K562 (cell line): ENCODE measurements at regions not wholly inside any gene's neighbourhood (a gene's known extent, or its start where the extent isn't known, plus 50 kb on each side); places are given as distances from the start of the nearest gene placed in this dataset.

Experiments
- ATAC-seq: fragments of 200-7000 bp; cut with Tn5 transposase; 3 replicates; pipeline ENCODE4 v1.9.1; 2020; ENCODE audit warnings: moderate library complexity
- BruUV-seq: library from RNA; stranded (reverse); fragments of 400-500 nt; replicated peaks from 2 replicates; lab custom pipeline; 2021; lab: Mats Ljungman, UMichigan
- CTCF ChIA-PET: fragments of 300-600 bp; formaldehyde crosslinking; extraction: SDS; loops from one replicate; lab custom pipeline; 2021; ENCODE audit warnings: low intra/inter-chr PET ratio; lab: Yijun Ruan, JAX
- POLR2A ChIA-PET: fragments of 300-600, 350-650 bp; sonication (Branson Sonifier 250); formaldehyde crosslinking; extraction: SDS; loops from one replicate; lab custom pipeline; 2021; ENCODE audit warnings: antibody characterized with exemption, inconsistent platforms; lab: Yijun Ruan, JAX
- DNase-seq, 4 experiments: peaks; one replicate each; pipeline versions ENCODE4 v3.0.0 to v3.0.0-alpha.2; 2011 to 2018; ENCODE audit warnings: low spot score in 3 of 4, mixed read lengths in 3 of 4; ENCODE audit errors: extremely low read depth in 1 of 4
- FAIRE-seq: peaks from 2 replicates; lab custom pipeline; 2011; peaks lifted over from hg19 to GRCh38; lab: Jason Lieb, UNC
- H2AFZ ChIP-seq: 2 replicates; pipeline ENCODE4 v1.6.0; 2011; ENCODE audit warnings: low read depth, low read length, control low read depth, inconsistent platforms
- H3K27ac ChIP-seq: fragments of 200-600 bp; 3 replicates; pipeline ENCODE4 v1.8.0; 2011; ENCODE audit warnings: low read depth, mild to moderate bottlenecking, control low read depth, inconsistent platforms, low read length, moderate library complexity, mixed read lengths; ENCODE audit errors: extremely low read depth
- H3K27me3 ChIP-seq, 2 experiments: fragments of 300-600 bp in 1 of 2; 2 replicates in 1 of 2; 3 replicates in 1 of 2; pipeline versions ENCODE4 v1.6.0 to v1.8.0; 2011; ENCODE audit warnings: inconsistent platforms in 2 of 2, low read length in 2 of 2, mild to moderate bottlenecking in 1 of 2, mixed read lengths in 1 of 2, moderate library complexity in 1 of 2; ENCODE audit not compliant: control insufficient read depth in 2 of 2, insufficient read depth in 2 of 2
- H3K36me3 ChIP-seq: fragments of 300-600 bp; 3 replicates; pipeline ENCODE4 v1.8.0; 2011; ENCODE audit warnings: mild to moderate bottlenecking, low read length, inconsistent platforms; ENCODE audit not compliant: control insufficient read depth, insufficient read depth
- H3K4me1 ChIP-seq, 2 experiments: fragments of 200-600 bp in 1 of 2; replicated peaks in 1 of 2; 2 replicates in 1 of 2; 3 replicates in 1 of 2; pipeline versions ENCODE4 v1.5.1 to v1.8.0; 2011; ENCODE audit warnings: inconsistent platforms in 2 of 2, low read length in 2 of 2, mild to moderate bottlenecking in 1 of 2, mixed read lengths in 1 of 2, moderate library complexity in 1 of 2; ENCODE audit not compliant: control insufficient read depth in 2 of 2, insufficient read depth in 2 of 2
- H3K4me2 ChIP-seq: 2 replicates; pipeline ENCODE4 v1.6.1; 2011; ENCODE audit warnings: low read length, control low read depth, inconsistent platforms, mixed read lengths; ENCODE audit not compliant: insufficient read depth
- H3K4me3 ChIP-seq: fragments of 200-600 bp; sonication (generic), shearing (Covaris generic); 2 replicates; pipeline ENCODE4 v1.5.1; 2016; ENCODE audit warnings: control low read depth, inconsistent platforms
- H3K79me2 ChIP-seq: fragments of 200-600 bp; 3 replicates; pipeline ENCODE4 v1.8.0; 2011; ENCODE audit warnings: low read length, inconsistent platforms; ENCODE audit not compliant: control insufficient read depth, insufficient read depth
- H3K9ac ChIP-seq, 2 experiments: 2 replicates each; pipeline versions ENCODE4 v1.6.0 to v1.6.1; 2011; ENCODE audit warnings: low read depth in 2 of 2, low read length in 2 of 2, control low read depth in 1 of 2, inconsistent platforms in 1 of 2, mild to moderate bottlenecking in 1 of 2, mixed read lengths in 1 of 2; ENCODE audit not compliant: insufficient read depth in 1 of 2
- H3K9me1 ChIP-seq: one replicate; pipeline ENCODE4 v1.6.0; 2011; ENCODE audit warnings: inconsistent platforms, mild to moderate bottlenecking, low read length, moderate library complexity; ENCODE audit not compliant: control insufficient read depth, insufficient read depth
- H3K9me3 ChIP-seq: replicated peaks from 2 replicates; pipeline ENCODE4 v1.5.1; 2011; ENCODE audit warnings: low read depth, low read length, inconsistent platforms; ENCODE audit not compliant: control insufficient read depth, insufficient read depth
- H4K20me1 ChIP-seq: replicated peaks from 2 replicates; pipeline ENCODE4 v1.6.1; 2011; ENCODE audit warnings: low read length, inconsistent platforms, mixed read lengths; ENCODE audit not compliant: control insufficient read depth, insufficient read depth
- ATF3 ChIP-seq, 2 experiments: fragments of 450-650 bp in 1 of 2; sonication (generic) in 1 of 2; formaldehyde crosslinking in 1 of 2; IDR thresholded peaks in 1 of 2; conservative IDR thresholded peaks in 1 of 2; 2 replicates each; pipeline versions ENCODE4 v1.6.1 to v1.8.1; 2016 to 2023; ENCODE audit warnings: mild to moderate bottlenecking in 2 of 2, moderate library complexity in 2 of 2, inconsistent platforms in 1 of 2, missing genetic modification reagents in 1 of 2
- CEBPG ChIP-seq, 3 experiments: fragments of 200-800 bp in 1 of 3; sonication (Bioruptor generic) in 1 of 3; sonication (generic) in 1 of 3; formaldehyde crosslinking in 1 of 3; IDR thresholded peaks in 2 of 3; conservative IDR thresholded peaks in 1 of 3; 2 replicates each; pipeline versions ENCODE4 v1.6.1 to v1.8.0; 2016 to 2022; ENCODE audit warnings: missing compliant biosample characterization in 2 of 3, missing genetic modification characterization in 2 of 3, mild to moderate bottlenecking in 1 of 3, missing genetic modification reagents in 1 of 3
- MGA ChIP-seq: fragments of 450-650 bp; IDR thresholded peaks from 2 replicates; pipeline ENCODE4 v1.6.1; 2016; ENCODE audit warnings: mild to moderate bottlenecking, moderate library complexity
- PCBP1 ChIP-seq: fragments of 200-400 bp; formaldehyde crosslinking; IDR thresholded peaks from 2 replicates; pipeline ENCODE4 v1.6.1; 2018; ENCODE audit warnings: mild to moderate bottlenecking, low read depth, low read length; ENCODE audit not compliant: poor library complexity, severe bottlenecking
- ZNF263 ChIP-seq: sonication (generic); formaldehyde crosslinking; IDR thresholded peaks from 2 replicates; pipeline ENCODE4 v1.8.0; 2022; ENCODE audit warnings: mild to moderate bottlenecking, missing genetic modification reagents, borderline replicate concordance
- WGBS: fragments of 100-300 bp; shearing (Covaris generic); methylation state at CpG from one replicate; pipeline ENCODE4 v1.1.6; 2016; ENCODE audit warnings: low coverage, mixed read lengths; ENCODE audit not compliant: insufficient coverage; ENCODE audit errors: missing lambda C conversion rate; 5-methylcytosine and 5-hydroxymethylcytosine counted together
- in situ Hi-C: fragments of 300-500 bp; cut with MboI; formaldehyde crosslinking; loops from 4 replicates; pipeline ENCODE4 v1.15.0; 2018; ENCODE audit warnings: inconsistent platforms, mixed read lengths
- intact Hi-C: fragments of 100-400 bp; cut with micrococcal nuclease; formaldehyde crosslinking; loops from 2 replicates; pipeline ENCODE4 v1.14.2; 2022

- no peaks in the 10 kb centered on the region for H3K79me2 ChIP-seq
- ChIA-PET POLR2A (no interaction called here), CTCF (no interaction called here)
- in situ Hi-C loops (no loop called here), intact Hi-C loops (no loop called here)
- H2AFZ ChIP-seq, result no peak overlapping the region
- H4K20me1 ChIP-seq, result no peaks in the 10 kb centered on the region
- no peaks in the 10 kb centered on the region for H3K27me3 ChIP-seq
- H3K4me3 ChIP-seq, result no peak overlapping the region
- no peak for FAIRE-seq
- BruUV-seq, result no TSS peak
- no peaks in the 10 kb centered on the region for H3K36me3 ChIP-seq
- WGBS, result 0% methylated on average over 4 of the region's 5 CpGs
- no peak overlapping the region for H3K27ac ChIP-seq
- no peak for DNase-seq
- H3K9me1 ChIP-seq, result no peaks in the 10 kb centered on the region
- H3K9ac ChIP-seq, result no peak overlapping the region
- no peaks in the 10 kb centered on the region for H3K4me1 ChIP-seq
- no peaks in the 10 kb centered on the region for H3K9me3 ChIP-seq
- no peak for ATAC-seq
- no peak overlapping the region for H3K4me2 ChIP-seq
- TF ChIP-seq ZNF263 (peak; percentile 60; the same call in 1 of the 2 replicates), PCBP1 (no peak), ATF3 (IDR thresholded peaks at IDR 0.05) (0 out of 2 replicates have a peak, but pooled peaks have one; percentile 13), ATF3 (CRISPR knock-in tag; conservative IDR thresholded peaks at IDR 0.05) (no peak), MGA (no peak), CEBPG (CRISPR knock-in tag; IDR thresholded peaks at IDR 0.05) (peak; percentile 13; the same call in 1 of the 2 replicates), CEBPG (tag; conservative IDR thresholded peaks at IDR 0.05 in 1 of 2, IDR thresholded peaks at IDR 0.05 in 1 of 2) (no peak)
Measured at GRCh38 chr2:238548902-238549462, 122.3 kb downstream of the ASB1 start.
